Lower leg skin (tissue), 3 donors: ENCODE measurements at regions not wholly inside any gene's neighbourhood (a gene's known extent, or its start where the extent isn't known, plus 50 kb on each side); places are given as distances from the start of the nearest gene placed in this dataset.

Source experiments
- POLR2A ChIP-seq, 2 donors: fragments of 450-650 bp; IDR thresholded peaks; one replicate each; pipeline ENCODE4 v1.6.1; 2016 to 2017; ENCODE audit warnings: antibody characterized with exemption in 2 of 2, mild to moderate bottlenecking in 1 of 2, moderate library complexity in 1 of 2
- TF ChIP-seq, protein P1 (sequence below), 3 donors: fragments of 450-650 bp; IDR thresholded peaks; one replicate each; pipeline ENCODE4 v1.5.1; 2016; ENCODE audit warnings: antibody characterized with exemption in 3 of 3, mild to moderate bottlenecking in 3 of 3, moderate library complexity in 2 of 3

GRCh38 chr7:131953184-131953583 is 396.8 kb upstream of the PODXL start:
- TF ChIP-seq POLR2A (IDR thresholded peaks at IDR 0.05), result no peak
- TF ChIP-seq, protein P1, sequence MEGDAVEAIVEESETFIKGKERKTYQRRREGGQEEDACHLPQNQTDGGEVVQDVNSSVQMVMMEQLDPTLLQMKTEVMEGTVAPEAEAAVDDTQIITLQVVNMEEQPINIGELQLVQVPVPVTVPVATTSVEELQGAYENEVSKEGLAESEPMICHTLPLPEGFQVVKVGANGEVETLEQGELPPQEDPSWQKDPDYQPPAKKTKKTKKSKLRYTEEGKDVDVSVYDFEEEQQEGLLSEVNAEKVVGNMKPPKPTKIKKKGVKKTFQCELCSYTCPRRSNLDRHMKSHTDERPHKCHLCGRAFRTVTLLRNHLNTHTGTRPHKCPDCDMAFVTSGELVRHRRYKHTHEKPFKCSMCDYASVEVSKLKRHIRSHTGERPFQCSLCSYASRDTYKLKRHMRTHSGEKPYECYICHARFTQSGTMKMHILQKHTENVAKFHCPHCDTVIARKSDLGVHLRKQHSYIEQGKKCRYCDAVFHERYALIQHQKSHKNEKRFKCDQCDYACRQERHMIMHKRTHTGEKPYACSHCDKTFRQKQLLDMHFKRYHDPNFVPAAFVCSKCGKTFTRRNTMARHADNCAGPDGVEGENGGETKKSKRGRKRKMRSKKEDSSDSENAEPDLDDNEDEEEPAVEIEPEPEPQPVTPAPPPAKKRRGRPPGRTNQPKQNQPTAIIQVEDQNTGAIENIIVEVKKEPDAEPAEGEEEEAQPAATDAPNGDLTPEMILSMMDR (IDR thresholded peaks at IDR 0.05), result no peak
